HG02938 (cell line): ENCODE measurements at regions not wholly inside any gene's neighbourhood (a gene's known extent, or its start where the extent isn't known, plus 50 kb on each side); places are given as distances from the start of the nearest gene placed in this dataset.
"Not testable (repeated sequence)": the region's sequence is repeated elsewhere in the genome, so short reads cannot be mapped to it uniquely, and the experiment has no call there.

ENCODE experiments used
- ATAC-seq: cut with Tn5 transposase; IDR thresholded peaks from one replicate; pipeline ENCODE4 v1.9.1; 2021; ENCODE audit warnings: mild to moderate bottlenecking, moderate library complexity; ENCODE audit not compliant: unreplicated experiment

GRCh38 chr13:62450759-62451158, 1035.1 kb upstream of the PCDH20 start:
- no peak for ATAC-seq

GRCh38 chr13:62447771-62448382, 1032.2 kb upstream of the PCDH20 start:
- ATAC-seq: not testable (repeated sequence)

GRCh38 chr13:62444805-62445204, 1029.2 kb upstream of the PCDH20 start:
- ATAC-seq: no peak

GRCh38 chr13:62434081-62434480, 1018.4 kb upstream of the PCDH20 start:
- no peak for ATAC-seq

- ATAC-seq: no peak
These were observed 1018.0 kb upstream of the PCDH20 start for GRCh38 chr13:62433660-62434059.

- no peak for ATAC-seq
These were observed 1017.3 kb upstream of the PCDH20 start for GRCh38 chr13:62432906-62433305.

GRCh38 chr13:62432295-62432694, 1016.6 kb upstream of the PCDH20 start:
- no peak for ATAC-seq

- ATAC-seq: no peak
These were observed 1016.2 kb upstream of the PCDH20 start for GRCh38 chr13:62431852-62432251.

- ATAC-seq: no peak
These were observed 1003.2 kb upstream of the PCDH20 start for GRCh38 chr13:62418872-62419271.

GRCh38 chr13:62418376-62418775, 1002.7 kb upstream of the PCDH20 start:
- no peak for ATAC-seq

GRCh38 chr13:62407871-62408270, 992.2 kb upstream of the PCDH20 start:
- no peak for ATAC-seq

- no peak for ATAC-seq
These were observed 972.9 kb upstream of the PCDH20 start for GRCh38 chr13:62388515-62388914.

GRCh38 chr13:62387647-62388046, 972.0 kb upstream of the PCDH20 start:
- ATAC-seq: no peak

- not testable (repeated sequence) for ATAC-seq
These were observed 963.6 kb upstream of the PCDH20 start for GRCh38 chr13:62379241-62379640.

- no peak for ATAC-seq
These were observed 962.2 kb upstream of the PCDH20 start for GRCh38 chr13:62377838-62378237.

- no peak for ATAC-seq
These were observed 960.0 kb upstream of the PCDH20 start for GRCh38 chr13:62375653-62376052.

GRCh38 chr13:62371737-62372136, 956.1 kb upstream of the PCDH20 start:
- no peak for ATAC-seq

- ATAC-seq: not testable (repeated sequence)
These were observed 952.3 kb upstream of the PCDH20 start for GRCh38 chr13:62367971-62368370.

GRCh38 chr13:62360609-62361008, 945.0 kb upstream of the PCDH20 start:
- ATAC-seq: no peak

- no peak for ATAC-seq
These were observed 942.9 kb upstream of the PCDH20 start for GRCh38 chr13:62358646-62358932.

- no peak for ATAC-seq
These were observed 942.4 kb upstream of the PCDH20 start for GRCh38 chr13:62357887-62358645.

- ATAC-seq: no peak
These were observed 941.3 kb upstream of the PCDH20 start for GRCh38 chr13:62356977-62357376.
